Retinal pigment epithelial cell (primary cell): ENCODE measurements at regions not wholly inside any gene's neighbourhood (a gene's known extent, or its start where the extent isn't known, plus 50 kb on each side); places are given as distances from the start of the nearest gene placed in this dataset.

Source experiments
- DNase-seq: peaks from one replicate; pipeline ENCODE4 v3.0.0-alpha.2; 2010; ENCODE audit warnings: low read depth
- H3K4me3 ChIP-seq: 2 replicates; pipeline ENCODE4 v1.5.1; 2011; ENCODE audit warnings: mild to moderate bottlenecking, low read length, control low read depth, moderate library complexity
- TF ChIP-seq, protein P1 (sequence below): conservative IDR thresholded peaks from 2 replicates; pipeline ENCODE4 v1.5.1; 2011; ENCODE audit warnings: low read depth, low read length, control low read depth, inconsistent platforms

DNA sequence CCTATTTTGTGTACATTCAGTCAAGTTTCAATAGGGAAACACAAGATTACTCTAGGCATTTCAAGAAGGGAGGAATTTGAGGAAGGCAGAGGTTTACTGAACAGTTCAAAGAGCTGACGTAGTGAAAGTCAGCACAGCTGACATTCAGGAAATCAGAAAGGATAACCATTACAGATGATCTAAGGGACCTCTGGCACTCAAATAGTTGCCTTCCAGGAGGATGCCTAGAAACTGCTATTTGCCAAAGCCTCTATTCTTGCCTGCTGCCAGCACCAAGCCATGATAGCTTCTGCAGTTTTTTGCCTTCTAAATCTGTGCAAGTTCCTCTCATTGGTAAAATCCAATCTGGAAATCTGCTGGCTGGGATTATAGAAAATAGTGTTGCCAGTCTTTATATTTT lies 373.1 kb downstream of the CSNK1G3 start:
- no peak overlapping the region for H3K4me3 ChIP-seq
- TF ChIP-seq, protein P1, sequence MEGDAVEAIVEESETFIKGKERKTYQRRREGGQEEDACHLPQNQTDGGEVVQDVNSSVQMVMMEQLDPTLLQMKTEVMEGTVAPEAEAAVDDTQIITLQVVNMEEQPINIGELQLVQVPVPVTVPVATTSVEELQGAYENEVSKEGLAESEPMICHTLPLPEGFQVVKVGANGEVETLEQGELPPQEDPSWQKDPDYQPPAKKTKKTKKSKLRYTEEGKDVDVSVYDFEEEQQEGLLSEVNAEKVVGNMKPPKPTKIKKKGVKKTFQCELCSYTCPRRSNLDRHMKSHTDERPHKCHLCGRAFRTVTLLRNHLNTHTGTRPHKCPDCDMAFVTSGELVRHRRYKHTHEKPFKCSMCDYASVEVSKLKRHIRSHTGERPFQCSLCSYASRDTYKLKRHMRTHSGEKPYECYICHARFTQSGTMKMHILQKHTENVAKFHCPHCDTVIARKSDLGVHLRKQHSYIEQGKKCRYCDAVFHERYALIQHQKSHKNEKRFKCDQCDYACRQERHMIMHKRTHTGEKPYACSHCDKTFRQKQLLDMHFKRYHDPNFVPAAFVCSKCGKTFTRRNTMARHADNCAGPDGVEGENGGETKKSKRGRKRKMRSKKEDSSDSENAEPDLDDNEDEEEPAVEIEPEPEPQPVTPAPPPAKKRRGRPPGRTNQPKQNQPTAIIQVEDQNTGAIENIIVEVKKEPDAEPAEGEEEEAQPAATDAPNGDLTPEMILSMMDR = no peak
- no peak for DNase-seq

DNA sequence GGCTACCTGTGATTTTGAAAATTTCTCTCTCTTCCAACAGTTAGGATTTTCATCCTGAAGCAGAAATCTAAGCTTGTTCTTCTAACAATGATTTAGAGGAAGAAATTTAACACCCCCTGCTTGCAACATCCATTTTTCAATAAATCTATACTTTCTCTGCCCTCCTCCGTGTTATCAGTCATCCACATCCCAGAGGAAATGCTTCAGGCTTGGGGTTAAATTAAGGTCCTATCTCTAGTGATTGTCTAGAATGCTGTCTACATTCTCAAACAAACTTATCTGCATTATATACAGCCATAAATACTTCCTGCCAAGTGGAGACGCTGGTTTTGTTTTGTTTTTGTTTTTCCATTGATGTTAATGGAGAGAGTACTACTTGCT lies 371.0 kb downstream of the CSNK1G3 start:
- TF ChIP-seq, protein P1 = no peak
- no peak for DNase-seq
- no peak overlapping the region for H3K4me3 ChIP-seq

DNA sequence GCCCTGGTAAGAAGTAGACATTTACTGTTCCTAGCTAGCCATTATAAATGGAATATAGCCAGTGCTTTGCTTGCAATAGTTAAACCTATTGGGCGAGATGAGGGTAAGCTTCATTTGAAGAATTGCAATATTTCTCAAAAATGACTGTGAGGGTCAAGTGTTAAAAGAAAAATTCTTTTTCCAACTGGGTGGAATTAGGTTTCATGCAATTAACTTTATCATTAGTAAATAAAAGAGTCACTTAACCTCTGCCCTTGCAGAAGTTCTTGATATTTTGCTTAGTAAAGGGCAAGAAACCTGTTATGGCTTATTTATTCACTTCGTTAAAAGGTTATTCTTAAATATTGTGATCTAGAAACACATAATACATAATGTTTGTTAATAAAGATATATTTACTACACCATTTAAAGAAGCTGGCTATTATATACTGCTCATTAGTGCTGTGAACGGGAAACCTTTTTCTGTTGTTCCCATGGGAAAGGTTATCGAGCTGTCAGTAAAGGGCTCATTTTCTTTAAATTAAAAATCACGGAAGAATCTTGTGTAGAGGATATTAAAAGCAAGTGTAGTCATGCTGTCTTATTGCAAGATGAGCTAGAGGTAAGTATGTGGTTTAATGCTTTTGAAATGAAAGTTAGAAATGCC lies 370.5 kb downstream of the CSNK1G3 start:
- TF ChIP-seq, protein P1 = no peak

DNA sequence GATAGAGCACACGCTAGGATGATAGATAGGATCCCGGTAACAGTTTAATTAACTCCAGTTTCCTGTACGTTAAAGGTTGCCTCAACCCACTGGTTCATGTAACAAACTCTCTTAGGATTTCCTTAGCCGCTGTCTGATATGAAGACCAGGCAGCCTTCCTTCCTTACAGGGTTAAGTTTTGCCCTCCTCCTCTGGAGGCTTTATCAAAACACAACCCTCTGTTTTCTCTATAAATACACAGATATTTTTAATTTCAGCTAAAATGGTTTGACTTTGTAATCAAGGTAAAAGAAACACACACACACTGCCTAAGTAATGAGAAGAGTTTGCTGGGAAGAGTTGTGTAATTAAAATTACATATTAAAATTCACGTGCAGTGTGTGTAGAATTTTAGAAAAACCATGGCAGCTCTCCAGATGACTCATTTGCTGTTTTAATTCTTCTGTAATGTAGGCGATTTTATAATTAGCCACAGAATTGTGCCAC lies 369.8 kb downstream of the CSNK1G3 start:
- TF ChIP-seq, protein P1 = no peak
- no peak overlapping the region for H3K4me3 ChIP-seq

More for the DNA sequence above, 370.5 kb downstream of the CSNK1G3 start:
- no peak for DNase-seq
- no peak overlapping the region for H3K4me3 ChIP-seq

DNA sequence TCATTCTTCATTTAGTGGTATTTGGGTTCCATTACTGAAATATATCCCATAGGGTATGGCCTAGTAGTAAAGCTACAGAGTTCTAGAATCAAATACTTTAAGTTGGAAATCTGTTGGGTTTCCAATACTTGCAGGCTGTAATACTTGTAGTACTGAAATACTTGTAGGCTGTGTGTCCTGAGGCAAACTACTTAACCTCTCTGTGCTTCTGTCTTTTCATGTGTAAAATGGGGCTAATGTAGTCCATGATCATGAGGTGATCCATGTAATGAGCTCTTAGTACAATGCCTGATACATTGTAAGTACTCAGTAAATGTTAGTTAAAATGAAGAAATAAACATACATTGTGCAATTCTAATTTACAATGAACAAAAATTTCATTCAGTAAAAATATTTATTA lies 368.9 kb downstream of the CSNK1G3 start:
- no peak for DNase-seq
- TF ChIP-seq, protein P1 = no peak
- no peak overlapping the region for H3K4me3 ChIP-seq

More for the DNA sequence above, 369.8 kb downstream of the CSNK1G3 start:
- DNase-seq = no peak

DNA sequence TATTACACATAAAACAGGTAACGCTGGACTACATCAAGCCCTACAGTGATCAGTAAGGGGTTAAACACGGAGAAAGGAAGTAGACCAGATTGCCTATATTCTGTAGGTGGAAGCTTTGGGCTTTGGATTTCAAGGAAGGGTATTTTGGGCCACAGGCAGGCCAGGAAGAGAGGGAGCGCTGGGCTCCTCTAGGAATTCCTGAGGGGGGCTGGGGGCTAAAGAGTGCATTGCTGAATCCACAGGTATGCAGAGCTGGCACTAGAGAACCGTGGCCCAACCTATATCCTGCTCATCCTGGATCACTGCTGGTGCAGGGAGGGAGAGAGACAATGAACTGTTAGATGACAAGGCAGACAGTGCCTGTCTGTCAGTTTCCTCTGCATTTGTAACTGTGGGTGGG lies 367.1 kb downstream of the CSNK1G3 start:
- no peak overlapping the region for H3K4me3 ChIP-seq
- DNase-seq = no peak
- TF ChIP-seq, protein P1 = no peak

DNA sequence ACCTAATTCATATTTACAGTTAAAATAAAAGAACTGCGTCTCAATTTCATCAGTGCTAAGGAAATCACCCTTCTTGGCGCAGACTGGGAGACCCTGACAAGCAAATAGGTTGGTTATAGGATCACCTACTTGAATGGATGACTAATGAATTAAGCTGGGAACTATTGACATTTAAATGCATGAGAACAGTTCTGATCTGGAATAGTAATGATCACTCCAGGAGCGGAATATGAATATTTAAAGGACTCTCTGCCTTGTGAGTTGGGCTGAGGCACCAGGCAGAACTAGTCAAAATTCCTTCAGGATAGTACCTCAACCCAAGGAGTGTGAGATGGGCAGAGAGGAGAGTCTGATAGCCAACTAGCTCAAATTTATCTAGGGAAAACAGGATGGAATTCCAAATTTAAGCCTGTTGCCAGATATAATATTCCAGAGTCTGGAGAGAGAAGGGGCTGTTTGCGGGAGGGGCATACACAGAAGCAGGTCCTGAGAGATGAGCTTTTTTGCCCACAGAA lies 364.4 kb downstream of the CSNK1G3 start:
- no peak overlapping the region for H3K4me3 ChIP-seq
- TF ChIP-seq, protein P1 = no peak
- no peak for DNase-seq
